Chondrocyte (in vitro differentiated cells): ENCODE measurements at regions not wholly inside any gene's neighbourhood (a gene's known extent, or its start where the extent isn't known, plus 50 kb on each side); places are given as distances from the start of the nearest gene placed in this dataset.
"Not testable (repeated sequence)": the region's sequence is repeated elsewhere in the genome, so short reads cannot be mapped to it uniquely, and the experiment has no call there.

ENCODE experiments used
- DNase-seq: peaks from one replicate; pipeline ENCODE4 v3.0.0; 2021; ENCODE audit warnings: mixed read lengths, low spot score
- H3K27ac Mint-ChIP-seq: one replicate; pipeline ENCODE4 v1.8.0; 2021; ENCODE audit warnings: mild to moderate bottlenecking, moderate library complexity, mixed read lengths; ENCODE audit not compliant: unreplicated experiment
- H3K27me3 Mint-ChIP-seq: 2 replicates; pipeline ENCODE4 v1.8.0; 2021; ENCODE audit warnings: low read depth, mixed read lengths
- H3K36me3 Mint-ChIP-seq: 2 replicates; pipeline ENCODE4 v1.8.0; 2021; ENCODE audit warnings: low read depth, mixed read lengths
- H3K4me1 Mint-ChIP-seq: 2 replicates; pipeline ENCODE4 v1.8.0; 2021; ENCODE audit warnings: low read depth, mild to moderate bottlenecking, mixed read lengths
- H3K4me3 Mint-ChIP-seq: one replicate; pipeline ENCODE4 v1.8.0; 2021; ENCODE audit warnings: mild to moderate bottlenecking, moderate library complexity, mixed read lengths; ENCODE audit not compliant: unreplicated experiment
- H3K9me3 Mint-ChIP-seq: 2 replicates; pipeline ENCODE4 v1.8.0; 2021; ENCODE audit warnings: low read depth, mixed read lengths
- TF ChIP-seq, protein P1 (sequence below): fragments of 200-600 bp; sonication (generic); IDR thresholded peaks from 2 replicates; pipeline ENCODE4 v1.5.0; 2021; ENCODE audit warnings: antibody characterized with exemption, mild to moderate bottlenecking, moderate library complexity

DNA sequence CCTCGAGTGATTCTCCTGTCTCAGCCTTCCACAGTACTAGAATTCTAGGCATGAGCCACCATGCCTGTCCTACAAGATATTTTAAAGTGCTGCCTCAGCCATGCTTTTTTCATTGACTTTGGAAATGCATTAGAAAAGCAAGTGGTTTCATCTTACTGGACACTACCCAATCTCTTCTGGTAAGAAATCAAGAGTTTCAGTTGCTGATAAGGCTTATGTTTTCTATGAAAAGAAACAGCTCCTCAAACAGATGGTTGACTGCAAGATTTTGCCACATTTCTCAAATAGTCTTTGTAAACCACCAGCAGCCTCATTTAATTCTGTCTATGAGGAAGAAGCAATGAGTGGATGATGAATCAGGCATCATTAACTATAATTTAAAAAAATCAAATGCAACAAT lies 264.5 kb upstream of the LRP1B start:
- no peaks in the 10 kb centered on the region for H3K27me3 Mint-ChIP-seq
- TF ChIP-seq, protein P1, sequence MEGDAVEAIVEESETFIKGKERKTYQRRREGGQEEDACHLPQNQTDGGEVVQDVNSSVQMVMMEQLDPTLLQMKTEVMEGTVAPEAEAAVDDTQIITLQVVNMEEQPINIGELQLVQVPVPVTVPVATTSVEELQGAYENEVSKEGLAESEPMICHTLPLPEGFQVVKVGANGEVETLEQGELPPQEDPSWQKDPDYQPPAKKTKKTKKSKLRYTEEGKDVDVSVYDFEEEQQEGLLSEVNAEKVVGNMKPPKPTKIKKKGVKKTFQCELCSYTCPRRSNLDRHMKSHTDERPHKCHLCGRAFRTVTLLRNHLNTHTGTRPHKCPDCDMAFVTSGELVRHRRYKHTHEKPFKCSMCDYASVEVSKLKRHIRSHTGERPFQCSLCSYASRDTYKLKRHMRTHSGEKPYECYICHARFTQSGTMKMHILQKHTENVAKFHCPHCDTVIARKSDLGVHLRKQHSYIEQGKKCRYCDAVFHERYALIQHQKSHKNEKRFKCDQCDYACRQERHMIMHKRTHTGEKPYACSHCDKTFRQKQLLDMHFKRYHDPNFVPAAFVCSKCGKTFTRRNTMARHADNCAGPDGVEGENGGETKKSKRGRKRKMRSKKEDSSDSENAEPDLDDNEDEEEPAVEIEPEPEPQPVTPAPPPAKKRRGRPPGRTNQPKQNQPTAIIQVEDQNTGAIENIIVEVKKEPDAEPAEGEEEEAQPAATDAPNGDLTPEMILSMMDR: no peak
- H3K36me3 Mint-ChIP-seq: peaks cover 6% of the 10 kb centered on the region

DNA sequence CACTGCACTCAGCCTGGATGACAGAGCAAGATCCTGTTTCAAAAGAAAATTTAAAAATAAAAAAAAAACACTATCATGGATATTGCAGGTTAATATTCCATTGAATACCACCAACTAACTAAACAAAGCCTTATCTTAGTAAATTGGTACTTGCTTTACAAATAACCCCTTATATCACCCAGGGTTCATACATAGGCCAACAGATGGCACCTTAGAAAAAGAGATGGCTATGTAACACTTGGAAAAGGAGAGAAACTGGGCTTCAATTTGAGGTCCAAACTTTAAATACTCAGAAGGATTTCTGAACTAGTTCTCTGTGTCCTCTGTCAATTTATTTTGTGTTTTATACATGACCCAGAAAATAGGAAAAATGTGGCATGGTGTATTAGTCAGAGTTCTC lies 249.6 kb upstream of the LRP1B start:
- H3K36me3 Mint-ChIP-seq: no peaks in the 10 kb centered on the region
- no peak overlapping the region for H3K27ac Mint-ChIP-seq
- no peak overlapping the region for H3K4me3 Mint-ChIP-seq
- TF ChIP-seq, protein P1: no peak
- no peaks in the 10 kb centered on the region for H3K9me3 Mint-ChIP-seq
- no peaks in the 10 kb centered on the region for H3K4me1 Mint-ChIP-seq
- DNase-seq: no peak
- no peaks in the 10 kb centered on the region for H3K27me3 Mint-ChIP-seq

More for the DNA sequence above, 264.5 kb upstream of the LRP1B start:
- H3K9me3 Mint-ChIP-seq: peaks cover 18% of the 10 kb centered on the region
- no peaks in the 10 kb centered on the region for H3K4me1 Mint-ChIP-seq
- DNase-seq: no peak
- no peak overlapping the region for H3K27ac Mint-ChIP-seq
- H3K4me3 Mint-ChIP-seq: no peak overlapping the region

DNA sequence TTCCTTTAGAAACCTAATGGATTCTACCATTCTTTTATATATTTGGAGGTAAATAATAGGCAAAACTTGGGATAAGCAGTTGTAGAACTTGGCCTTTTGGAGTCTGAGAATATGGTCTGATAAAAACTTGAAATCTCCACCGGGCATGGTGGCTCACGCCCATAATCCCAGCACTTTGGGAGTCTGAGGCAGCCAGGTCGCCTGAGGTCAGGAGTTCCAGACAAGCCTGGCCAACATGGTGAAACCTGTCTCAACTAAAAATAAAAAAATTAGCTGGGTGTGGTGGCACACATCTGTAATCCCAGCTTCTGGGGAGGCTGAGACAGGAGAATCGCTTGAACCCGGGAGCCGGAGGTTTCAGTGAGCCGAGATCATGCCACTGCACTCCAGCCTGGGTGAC lies 231.3 kb upstream of the LRP1B start:
- H3K27ac Mint-ChIP-seq, H3K36me3 Mint-ChIP-seq, DNase-seq, H3K27me3 Mint-ChIP-seq, H3K9me3 Mint-ChIP-seq, H3K4me1 Mint-ChIP-seq, H3K4me3 Mint-ChIP-seq: not testable (repeated sequence)

DNA sequence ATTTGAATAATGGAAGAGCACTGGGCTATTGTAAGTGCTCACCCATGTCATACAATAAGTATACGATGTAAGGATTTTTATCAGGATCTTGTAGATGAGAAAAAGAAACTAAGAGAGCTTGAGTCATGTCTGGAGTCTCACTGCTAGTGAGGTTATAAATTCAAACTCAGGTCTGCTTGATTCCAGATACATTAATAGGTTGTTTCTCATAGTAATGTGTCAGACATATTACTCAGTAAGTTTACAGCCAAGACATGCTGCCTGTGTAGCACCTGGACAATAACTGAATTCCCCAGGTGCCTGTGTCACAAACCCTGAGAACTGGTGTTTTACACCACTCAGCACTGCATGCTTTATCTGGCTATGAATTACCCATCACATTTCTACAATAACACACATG lies 216.9 kb upstream of the LRP1B start:
- Mint-ChIP-seq H3K27me3 (peaks cover 2% of the 10 kb centered on the region), H3K27ac (no peak overlapping the region), H3K4me1 (no peaks in the 10 kb centered on the region), H3K4me3 (no peak overlapping the region), H3K9me3 (peaks cover 4% of the 10 kb centered on the region), H3K36me3 (no peaks in the 10 kb centered on the region)
- no peak for DNase-seq
- TF ChIP-seq, protein P1: no peak

DNA sequence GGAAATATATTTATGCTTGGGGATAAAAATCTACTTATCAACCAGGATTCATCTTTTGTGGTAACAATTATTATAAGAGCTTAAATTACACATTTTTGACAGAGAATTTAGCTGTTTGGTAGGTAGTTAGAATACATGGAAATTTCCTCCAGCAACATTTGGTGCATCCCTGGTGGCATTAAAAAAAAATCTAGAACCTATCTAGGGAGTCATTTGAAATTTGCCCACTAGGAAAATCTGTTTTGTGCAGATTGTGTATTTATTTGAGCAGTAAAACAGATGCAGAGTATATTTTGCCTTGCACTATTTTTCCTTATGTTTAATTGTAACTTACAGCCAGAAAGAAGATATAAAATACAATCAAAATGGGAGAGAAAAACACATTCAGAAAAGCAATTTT lies 208.4 kb upstream of the LRP1B start:
- no peaks in the 10 kb centered on the region for H3K4me1 Mint-ChIP-seq
- TF ChIP-seq, protein P1: no peak
- no peak overlapping the region for H3K4me3 Mint-ChIP-seq
- H3K9me3 Mint-ChIP-seq: peaks cover 21% of the 10 kb centered on the region
- H3K27ac Mint-ChIP-seq: no peak overlapping the region
- H3K27me3 Mint-ChIP-seq: no peaks in the 10 kb centered on the region
- DNase-seq: no peak
- peaks cover 5% of the 10 kb centered on the region for H3K36me3 Mint-ChIP-seq

DNA sequence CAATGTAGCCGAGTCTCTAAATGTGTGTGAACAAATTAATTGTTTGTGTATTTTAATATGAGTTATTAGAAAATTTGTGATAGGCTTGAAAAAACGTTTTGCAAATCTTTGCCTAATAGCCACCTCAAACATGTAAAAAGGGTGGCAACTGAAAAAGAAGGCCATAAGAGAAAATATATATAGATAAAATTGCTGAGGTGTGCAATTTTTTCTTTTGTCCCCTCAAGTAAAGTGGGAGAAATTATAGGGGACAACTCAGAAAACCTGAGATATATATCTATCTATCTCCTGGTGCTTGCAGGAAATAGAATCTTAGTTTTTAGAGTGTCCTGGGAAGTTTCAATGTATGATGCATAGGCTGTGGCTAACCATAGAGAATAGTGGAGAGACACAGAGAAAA lies 201.4 kb upstream of the LRP1B start:
- H3K4me3 Mint-ChIP-seq: no peak overlapping the region
- H3K27ac Mint-ChIP-seq: no peak overlapping the region
- TF ChIP-seq, protein P1: no peak
- peaks cover 22% of the 10 kb centered on the region for H3K9me3 Mint-ChIP-seq
- no peak for DNase-seq
- no peaks in the 10 kb centered on the region for H3K27me3 Mint-ChIP-seq
- no peaks in the 10 kb centered on the region for H3K4me1 Mint-ChIP-seq
- peaks cover 2% of the 10 kb centered on the region for H3K36me3 Mint-ChIP-seq
